ENCODE measurements at regions not wholly inside any gene's neighbourhood (a gene's known extent, or its start where the extent isn't known, plus 50 kb on each side); places are given as distances from the start of the nearest gene placed in this dataset.

DNA sequence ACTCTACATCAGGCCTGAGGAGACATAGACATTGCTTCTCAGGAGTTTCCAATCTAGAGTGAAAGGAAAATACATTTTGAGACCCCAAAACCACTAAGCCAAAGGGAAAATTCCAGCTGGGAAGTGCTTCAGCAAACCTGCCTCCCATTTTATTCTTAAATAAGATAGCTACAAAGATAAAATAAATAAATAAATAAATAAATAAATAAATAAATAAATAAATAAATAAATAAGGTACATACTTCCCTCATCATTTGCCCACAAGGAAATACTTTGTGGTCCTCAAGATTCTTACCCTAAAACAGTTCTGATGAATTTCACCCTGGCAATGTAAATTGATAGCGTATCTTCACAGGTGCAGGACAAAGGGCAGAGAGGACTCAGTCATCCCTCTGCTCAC is 474.0 kb upstream of the ROBO1 start:
- H3K9me2 ChIP-seq (ENCODE audit: insufficient read depth, low read length) = no peaks in the 10 kb centered on the region
- H3K36me3 ChIP-seq (ENCODE audit: insufficient read depth, low read length) = no peaks in the 10 kb centered on the region
- intact Hi-C loops (cut with micrococcal nuclease; ENCODE audit: unreplicated experiment) = no loop called here
- ChIA-PET POLR2A (interaction anchor here (1.1 kb wide), 1 partner anchor 14 kb away, joined by 4 read pairs; no protein-coding TSS in a partner anchor), CTCF (ENCODE audit: unreplicated experiment) (no interaction called here)
- H3K9me3 ChIP-seq (ENCODE audit: low read length) = no peaks in the 10 kb centered on the region
- DNase-seq (ENCODE audit: low spot score) = no peak
- no peak overlapping the region for H2AFZ ChIP-seq (ENCODE audit: low read length)
- H3K4me2 ChIP-seq (ENCODE audit: low read length) = no peak overlapping the region
- no peaks in the 10 kb centered on the region for H3K79me2 ChIP-seq (ENCODE audit: insufficient read depth, low read depth, low read length)
- H3K4me1 ChIP-seq (ENCODE audit: insufficient read depth, low read length, poor library complexity, severe bottlenecking) = no peaks in the 10 kb centered on the region
- no TSS peak for BruUV-seq (replicated peaks)
- H3K4me3 ChIP-seq (ENCODE audit: low read depth, low read length, poor library complexity, severe bottlenecking) = no peak overlapping the region
- H3K27ac ChIP-seq (ENCODE audit: low read depth, low read length, poor library complexity, severe bottlenecking) = no peak overlapping the region
- TF ChIP-seq EZH2phosphoT487 (IDR thresholded peaks at IDR 0.05; ENCODE audit: borderline replicate concordance, low read depth, low read length) = no peak
- TF ChIP-seq, protein P1, sequence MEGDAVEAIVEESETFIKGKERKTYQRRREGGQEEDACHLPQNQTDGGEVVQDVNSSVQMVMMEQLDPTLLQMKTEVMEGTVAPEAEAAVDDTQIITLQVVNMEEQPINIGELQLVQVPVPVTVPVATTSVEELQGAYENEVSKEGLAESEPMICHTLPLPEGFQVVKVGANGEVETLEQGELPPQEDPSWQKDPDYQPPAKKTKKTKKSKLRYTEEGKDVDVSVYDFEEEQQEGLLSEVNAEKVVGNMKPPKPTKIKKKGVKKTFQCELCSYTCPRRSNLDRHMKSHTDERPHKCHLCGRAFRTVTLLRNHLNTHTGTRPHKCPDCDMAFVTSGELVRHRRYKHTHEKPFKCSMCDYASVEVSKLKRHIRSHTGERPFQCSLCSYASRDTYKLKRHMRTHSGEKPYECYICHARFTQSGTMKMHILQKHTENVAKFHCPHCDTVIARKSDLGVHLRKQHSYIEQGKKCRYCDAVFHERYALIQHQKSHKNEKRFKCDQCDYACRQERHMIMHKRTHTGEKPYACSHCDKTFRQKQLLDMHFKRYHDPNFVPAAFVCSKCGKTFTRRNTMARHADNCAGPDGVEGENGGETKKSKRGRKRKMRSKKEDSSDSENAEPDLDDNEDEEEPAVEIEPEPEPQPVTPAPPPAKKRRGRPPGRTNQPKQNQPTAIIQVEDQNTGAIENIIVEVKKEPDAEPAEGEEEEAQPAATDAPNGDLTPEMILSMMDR (conservative IDR thresholded peaks at IDR 0.05; ENCODE audit: low read length) = no peak
- no peaks in the 10 kb centered on the region for H4K20me1 ChIP-seq (ENCODE audit: insufficient read depth, low read length)

DNA sequence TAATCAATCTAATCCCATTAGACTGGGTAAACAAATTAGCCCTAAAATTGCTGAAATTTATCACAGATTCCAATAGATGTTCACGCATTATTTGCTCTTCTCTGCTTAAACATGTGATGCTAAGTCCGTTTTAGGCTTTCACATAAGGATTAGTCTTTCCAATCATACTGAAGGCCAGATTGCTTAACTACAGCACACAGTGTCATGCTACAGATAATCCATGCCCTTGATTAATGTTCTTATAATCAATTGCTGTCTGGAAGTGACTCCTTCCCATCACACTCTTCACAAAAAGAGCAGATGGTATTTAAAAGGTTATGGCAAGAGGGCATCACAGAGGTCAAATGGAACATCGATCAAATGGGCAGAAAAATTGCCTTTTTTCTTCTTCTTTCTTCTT is 471.5 kb upstream of the ROBO1 start:
- no peaks in the 10 kb centered on the region for H3K79me2 ChIP-seq (ENCODE audit: insufficient read depth, low read depth, low read length)
- intact Hi-C loops (cut with micrococcal nuclease; ENCODE audit: unreplicated experiment) = no loop called here
- no peak overlapping the region for H3K4me2 ChIP-seq (ENCODE audit: low read length)
- CTCF ChIA-PET (ENCODE audit: unreplicated experiment) = no interaction called here
- no peak for TF ChIP-seq EZH2phosphoT487 (IDR thresholded peaks at IDR 0.05; ENCODE audit: borderline replicate concordance, low read depth, low read length)
- TF ChIP-seq, protein P1 (conservative IDR thresholded peaks at IDR 0.05; ENCODE audit: low read length) = no peak
- H3K27ac ChIP-seq (ENCODE audit: low read depth, low read length, poor library complexity, severe bottlenecking) = no peak overlapping the region
- H3K9me2 ChIP-seq (ENCODE audit: insufficient read depth, low read length) = no peaks in the 10 kb centered on the region
- no peak overlapping the region for H3K4me3 ChIP-seq (ENCODE audit: low read depth, low read length, poor library complexity, severe bottlenecking)
- no peaks in the 10 kb centered on the region for H4K20me1 ChIP-seq (ENCODE audit: insufficient read depth, low read length)
- no peaks in the 10 kb centered on the region for H3K9me3 ChIP-seq (ENCODE audit: low read length)
- H2AFZ ChIP-seq (ENCODE audit: low read length) = no peak overlapping the region
- BruUV-seq (replicated peaks) = no TSS peak
- no peak for DNase-seq (ENCODE audit: low spot score)
- POLR2A ChIA-PET = no interaction called here
- no peaks in the 10 kb centered on the region for H3K4me1 ChIP-seq (ENCODE audit: insufficient read depth, low read length, poor library complexity, severe bottlenecking)
- no peaks in the 10 kb centered on the region for H3K36me3 ChIP-seq (ENCODE audit: insufficient read depth, low read length)

DNA sequence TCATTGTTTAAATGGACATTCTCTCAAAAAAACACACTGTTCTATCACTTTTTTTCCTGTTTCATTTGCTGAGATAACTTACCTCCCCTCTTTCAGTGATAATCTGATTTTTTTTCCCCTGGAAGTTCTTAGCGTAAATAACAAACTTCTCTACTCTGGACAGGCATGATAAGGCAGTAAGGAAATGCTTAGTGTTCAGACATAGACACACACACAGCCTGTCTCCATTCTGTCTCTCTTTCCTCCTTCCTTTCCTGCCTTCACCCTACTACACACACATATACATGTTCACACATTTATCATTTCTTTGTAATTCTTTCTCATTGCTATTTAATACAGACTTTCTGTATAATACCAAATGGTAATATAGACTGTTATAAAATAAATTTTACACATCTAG is 470.8 kb upstream of the ROBO1 start:
- Histone ChIP-seq H4K20me1 (ENCODE audit: insufficient read depth, low read length) (no peaks in the 10 kb centered on the region), H3K27ac (ENCODE audit: low read depth, low read length, poor library complexity, severe bottlenecking) (no peak overlapping the region), H2AFZ (ENCODE audit: low read length) (no peak overlapping the region), H3K9me2 (ENCODE audit: insufficient read depth, low read length) (no peaks in the 10 kb centered on the region), H3K36me3 (ENCODE audit: insufficient read depth, low read length) (no peaks in the 10 kb centered on the region), H3K79me2 (ENCODE audit: insufficient read depth, low read depth, low read length) (no peaks in the 10 kb centered on the region), H3K4me1 (ENCODE audit: insufficient read depth, low read length, poor library complexity, severe bottlenecking) (no peaks in the 10 kb centered on the region), H3K9me3 (ENCODE audit: low read length) (no peaks in the 10 kb centered on the region), H3K4me2 (ENCODE audit: low read length) (no peak overlapping the region), H3K4me3 (ENCODE audit: low read depth, low read length, poor library complexity, severe bottlenecking) (no peak overlapping the region)
- no peak for DNase-seq (ENCODE audit: low spot score)
- TF ChIP-seq, protein P1 (conservative IDR thresholded peaks at IDR 0.05; ENCODE audit: low read length) = no peak
- TF ChIP-seq EZH2phosphoT487 (IDR thresholded peaks at IDR 0.05; ENCODE audit: borderline replicate concordance, low read depth, low read length) = no peak
- CTCF ChIA-PET (ENCODE audit: unreplicated experiment) = no interaction called here
- POLR2A ChIA-PET = no interaction called here
- no TSS peak for BruUV-seq (replicated peaks)
- intact Hi-C loops (cut with micrococcal nuclease; ENCODE audit: unreplicated experiment) = no loop called here
